K562 (cell line): ENCODE measurements at regions not wholly inside any gene's neighbourhood (a gene's known extent, or its start where the extent isn't known, plus 50 kb on each side); places are given as distances from the start of the nearest gene placed in this dataset.

ENCODE experiments used
- ETV5 ChIP-seq: sonication (generic); formaldehyde crosslinking; IDR thresholded peaks from 2 replicates; pipeline ENCODE4 v1.4.0; 2020; ENCODE audit warnings: low read depth, mild to moderate bottlenecking, missing genetic modification reagents
- FOSL1 ChIP-seq: fragments of 200-800 bp; sonication (Bioruptor generic); conservative IDR thresholded peaks from 2 replicates; pipeline ENCODE4 v1.6.1; 2016; ENCODE audit warnings: missing genetic modification characterization, missing compliant biosample characterization
- IRF9 ChIP-seq: fragments of 450-650 bp; IDR thresholded peaks from 2 replicates; pipeline ENCODE4 v1.6.1; 2016; ENCODE audit warnings: missing biosample characterization, missing genetic modification characterization
- KDM1A ChIP-seq, 2 experiments: fragments of 450-650 bp; IDR thresholded peaks; 2 replicates each; pipeline ENCODE4 v1.6.1; 2016; ENCODE audit warnings: mild to moderate bottlenecking in 2 of 2
- MEF2D ChIP-seq: conservative IDR thresholded peaks from 2 replicates; pipeline ENCODE4 v1.6.1; 2016; ENCODE audit warnings: low read depth, missing genetic modification characterization, missing compliant biosample characterization
- PHF8 ChIP-seq: fragments of 200-600 bp; sonication (generic); IDR thresholded peaks from 2 replicates; pipeline ENCODE4 v1.6.1; 2012; ENCODE audit warnings: mixed run types, mild to moderate bottlenecking, inconsistent platforms, low read length, moderate library complexity, borderline replicate concordance
- RUNX1 ChIP-seq: sonication (generic); IDR thresholded peaks from 2 replicates; pipeline ENCODE4 v1.6.1; 2016; ENCODE audit warnings: antibody characterized with exemption, low read depth
- SIX5 ChIP-seq, 2 experiments: IDR thresholded peaks; 2 replicates each; pipeline ENCODE4 v1.6.1; 2011; ENCODE audit warnings: low read length in 2 of 2, borderline replicate concordance in 1 of 2, low read depth in 1 of 2, mild to moderate bottlenecking in 1 of 2, moderate library complexity in 1 of 2; ENCODE audit not compliant: insufficient read depth in 1 of 2
- SMAD3 ChIP-seq: fragments of 450-650 bp; formaldehyde crosslinking; conservative IDR thresholded peaks from 2 replicates; pipeline ENCODE4 v1.4.0; 2020; ENCODE audit warnings: mild to moderate bottlenecking
- SMARCA4 ChIP-seq: fragments of 450-650 bp; IDR thresholded peaks from 2 replicates; pipeline ENCODE4 v1.6.1; 2016
- SPI1 ChIP-seq: IDR thresholded peaks from 2 replicates; pipeline ENCODE4 v1.6.1; 2011; ENCODE audit warnings: low read depth, low read length, control low read depth, borderline replicate concordance
- SREBF2 ChIP-seq: sonication (generic); formaldehyde crosslinking; IDR thresholded peaks from 2 replicates; pipeline ENCODE4 v1.4.0; 2020; ENCODE audit warnings: mild to moderate bottlenecking, missing genetic modification reagents
- TCF3 ChIP-seq: sonication (generic); formaldehyde crosslinking; IDR thresholded peaks from 2 replicates; pipeline ENCODE4 v1.4.0; 2020; ENCODE audit warnings: mild to moderate bottlenecking, missing genetic modification reagents
- TEAD4 ChIP-seq, 2 experiments: sonication (generic) in 1 of 2; formaldehyde crosslinking in 1 of 2; IDR thresholded peaks; 2 replicates each; pipeline versions ENCODE4 v1.6.1 to v1.8.0; 2012 to 2022; ENCODE audit warnings: borderline replicate concordance in 1 of 2, inconsistent platforms in 1 of 2, low read length in 1 of 2, mild to moderate bottlenecking in 1 of 2, missing genetic modification reagents in 1 of 2
- YBX1 ChIP-seq: fragments of 450-650 bp; IDR thresholded peaks from 2 replicates; pipeline ENCODE4 v1.7.1; 2016; ENCODE audit warnings: mild to moderate bottlenecking
- ZFPM2 ChIP-seq: fragments of 250-450 bp; sonication (Bioruptor Pico); IDR thresholded peaks from 2 replicates; pipeline ENCODE4 v1.5.1; 2022; ENCODE audit warnings: mild to moderate bottlenecking
- ZNF121 ChIP-seq: sonication (generic); formaldehyde crosslinking; conservative IDR thresholded peaks from 2 replicates; pipeline ENCODE4 v1.8.0; 2022; ENCODE audit warnings: missing genetic modification reagents
- ZNF311 ChIP-seq: fragments of 250-450 bp; sonication (Bioruptor Pico); IDR thresholded peaks from 2 replicates; pipeline ENCODE4 v1.4.0; 2020; ENCODE audit warnings: mild to moderate bottlenecking, moderate library complexity
- ZNF655 ChIP-seq: fragments of 250-450 bp; sonication (Bioruptor Pico); IDR thresholded peaks from 2 replicates; pipeline ENCODE4 v1.5.0; 2021
- ZNF668 ChIP-seq: fragments of 250-450 bp; sonication (Bioruptor Pico); IDR thresholded peaks from 2 replicates; pipeline ENCODE4 v1.8.0; 2022; ENCODE audit warnings: mild to moderate bottlenecking, inconsistent platforms
- TF ChIP-seq, protein P1 (sequence below): fragments of 450-650 bp; formaldehyde crosslinking; IDR thresholded peaks from 2 replicates; pipeline ENCODE4 v1.4.0; 2022; ENCODE audit warnings: missing genetic modification characterization
- TF ChIP-seq, protein P2 (sequence below), 2 experiments: IDR thresholded peaks; 2 replicates each; pipeline ENCODE4 v1.6.1; 2011; ENCODE audit warnings: borderline replicate concordance in 1 of 2, control low read depth in 1 of 2, low read depth in 1 of 2, low read length in 1 of 2, mild to moderate bottlenecking in 1 of 2, mixed read lengths in 1 of 2, moderate library complexity in 1 of 2; ENCODE audit not compliant: insufficient read depth in 1 of 2, insufficient read length in 1 of 2, poor library complexity in 1 of 2, severe bottlenecking in 1 of 2; ENCODE audit errors: extremely low read depth in 1 of 2
- TF ChIP-seq, protein P3 (sequence below): fragments of 450-650 bp; IDR thresholded peaks from 2 replicates; pipeline ENCODE4 v1.7.1; 2018; ENCODE audit warnings: mild to moderate bottlenecking, low read depth; ENCODE audit not compliant: partially characterized antibody

GRCh38 chr5:74116266-74116665 lies 490.3 kb downstream of the ARHGEF28 start (continued):
- peak; percentile 59 for TF ChIP-seq TEAD4 (IDR thresholded peaks at IDR 0.05; ENCODE audit: low read length)
- TF ChIP-seq TEAD4 (CRISPR knock-in tag; IDR thresholded peaks at IDR 0.05; ENCODE audit: borderline replicate concordance) = no peak
- TF ChIP-seq, protein P1, sequence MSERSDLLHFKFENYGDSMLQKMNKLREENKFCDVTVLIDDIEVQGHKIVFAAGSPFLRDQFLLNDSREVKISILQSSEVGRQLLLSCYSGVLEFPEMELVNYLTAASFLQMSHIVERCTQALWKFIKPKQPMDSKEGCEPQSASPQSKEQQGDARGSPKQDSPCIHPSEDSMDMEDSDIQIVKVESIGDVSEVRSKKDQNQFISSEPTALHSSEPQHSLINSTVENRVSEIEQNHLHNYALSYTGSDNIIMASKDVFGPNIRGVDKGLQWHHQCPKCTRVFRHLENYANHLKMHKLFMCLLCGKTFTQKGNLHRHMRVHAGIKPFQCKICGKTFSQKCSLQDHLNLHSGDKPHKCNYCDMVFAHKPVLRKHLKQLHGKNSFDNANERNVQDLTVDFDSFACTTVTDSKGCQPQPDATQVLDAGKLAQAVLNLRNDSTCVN (CRISPR knock-in tag) = no peak
- peak; percentile 70 for TF ChIP-seq TCF3 (CRISPR knock-in tag)
- TF ChIP-seq ETV5 (CRISPR knock-in tag) = no peak
- no peak for TF ChIP-seq ZNF655 (CRISPR knock-in tag)
- TF ChIP-seq ZNF668 (CRISPR knock-in tag) = no peak
- no peak for TF ChIP-seq IRF9 (tag)
- no peak for TF ChIP-seq SIX5 (IDR thresholded peaks at IDR 0.05; ENCODE audit: borderline replicate concordance in 1 of 2, insufficient read depth in 1 of 2, low read depth in 1 of 2, low read length in 2 of 2)
- no peak for TF ChIP-seq SREBF2 (CRISPR knock-in tag)
- peak; percentile 43; the same call in 1 of the 2 replicates for TF ChIP-seq SMARCA4
- 0 out of 4 replicates have a peak, but pooled peaks of 1 of the 2 experiments have one; percentile 14 for TF ChIP-seq KDM1A (IDR thresholded peaks at IDR 0.05)
- TF ChIP-seq RUNX1 = no peak
- TF ChIP-seq, protein P2, sequence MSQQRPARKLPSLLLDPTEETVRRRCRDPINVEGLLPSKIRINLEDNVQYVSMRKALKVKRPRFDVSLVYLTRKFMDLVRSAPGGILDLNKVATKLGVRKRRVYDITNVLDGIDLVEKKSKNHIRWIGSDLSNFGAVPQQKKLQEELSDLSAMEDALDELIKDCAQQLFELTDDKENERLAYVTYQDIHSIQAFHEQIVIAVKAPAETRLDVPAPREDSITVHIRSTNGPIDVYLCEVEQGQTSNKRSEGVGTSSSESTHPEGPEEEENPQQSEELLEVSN (IDR thresholded peaks at IDR 0.05; ENCODE audit: borderline replicate concordance in 1 of 2, extremely low read depth in 1 of 2, insufficient read depth in 1 of 2, insufficient read length in 1 of 2, low read depth in 1 of 2, low read length in 1 of 2, poor library complexity in 1 of 2, severe bottlenecking in 1 of 2) = no peak
- TF ChIP-seq, protein P3, sequence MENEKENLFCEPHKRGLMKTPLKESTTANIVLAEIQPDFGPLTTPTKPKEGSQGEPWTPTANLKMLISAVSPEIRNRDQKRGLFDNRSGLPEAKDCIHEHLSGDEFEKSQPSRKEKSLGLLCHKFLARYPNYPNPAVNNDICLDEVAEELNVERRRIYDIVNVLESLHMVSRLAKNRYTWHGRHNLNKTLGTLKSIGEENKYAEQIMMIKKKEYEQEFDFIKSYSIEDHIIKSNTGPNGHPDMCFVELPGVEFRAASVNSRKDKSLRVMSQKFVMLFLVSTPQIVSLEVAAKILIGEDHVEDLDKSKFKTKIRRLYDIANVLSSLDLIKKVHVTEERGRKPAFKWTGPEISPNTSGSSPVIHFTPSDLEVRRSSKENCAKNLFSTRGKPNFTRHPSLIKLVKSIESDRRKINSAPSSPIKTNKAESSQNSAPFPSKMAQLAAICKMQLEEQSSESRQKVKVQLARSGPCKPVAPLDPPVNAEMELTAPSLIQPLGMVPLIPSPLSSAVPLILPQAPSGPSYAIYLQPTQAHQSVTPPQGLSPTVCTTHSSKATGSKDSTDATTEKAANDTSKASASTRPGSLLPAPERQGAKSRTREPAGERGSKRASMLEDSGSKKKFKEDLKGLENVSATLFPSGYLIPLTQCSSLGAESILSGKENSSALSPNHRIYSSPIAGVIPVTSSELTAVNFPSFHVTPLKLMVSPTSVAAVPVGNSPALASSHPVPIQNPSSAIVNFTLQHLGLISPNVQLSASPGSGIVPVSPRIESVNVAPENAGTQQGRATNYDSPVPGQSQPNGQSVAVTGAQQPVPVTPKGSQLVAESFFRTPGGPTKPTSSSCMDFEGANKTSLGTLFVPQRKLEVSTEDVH = no peak
- TF ChIP-seq SMAD3 (CRISPR knock-in tag) = no peak
- no peak for TF ChIP-seq SPI1
- TF ChIP-seq PHF8 = no peak
- TF ChIP-seq MEF2D (tag) = no peak
- TF ChIP-seq FOSL1 (tag) = peak; percentile 82
- no peak for TF ChIP-seq ZNF121
- no peak for TF ChIP-seq YBX1
- TF ChIP-seq ZNF311 (CRISPR knock-in tag) = no peak
- no peak for TF ChIP-seq ZFPM2 (CRISPR knock-in tag)
